HG03460 (cell line): ENCODE measurements at regions not wholly inside any gene's neighbourhood (a gene's known extent, or its start where the extent isn't known, plus 50 kb on each side); places are given as distances from the start of the nearest gene placed in this dataset.
"Not testable (repeated sequence)": the region's sequence is repeated elsewhere in the genome, so short reads cannot be mapped to it uniquely, and the experiment has no call there.

Source experiments
- ATAC-seq: cut with Tn5 transposase; IDR thresholded peaks from one replicate; pipeline ENCODE4 v1.9.1; 2021; ENCODE audit not compliant: unreplicated experiment

- no peak for ATAC-seq
These were observed 119.1 kb downstream of the LRATD1 start for GRCh38 chr2:14751581-14751980.

GRCh38 chr2:14752295-14752694 is 119.8 kb downstream of the LRATD1 start:
- no peak for ATAC-seq

GRCh38 chr2:14756122-14756541 is 123.6 kb downstream of the LRATD1 start:
- ATAC-seq = no peak

GRCh38 chr2:14756981-14757657 is 124.6 kb downstream of the LRATD1 start:
- ATAC-seq = no peak

GRCh38 chr2:14759082-14759481 is 126.6 kb downstream of the LRATD1 start:
- ATAC-seq = no peak

- no peak for ATAC-seq
These were observed 127.7 kb downstream of the LRATD1 start for GRCh38 chr2:14760169-14760568.

GRCh38 chr2:14761118-14761517 is 128.6 kb downstream of the LRATD1 start:
- no peak for ATAC-seq

GRCh38 chr2:14773696-14774095 is 141.2 kb downstream of the LRATD1 start:
- ATAC-seq = no peak

GRCh38 chr2:14774436-14774968 is 142.0 kb downstream of the LRATD1 start:
- ATAC-seq = no peak

GRCh38 chr2:14776216-14776615 is 143.7 kb downstream of the LRATD1 start:
- ATAC-seq = no peak

- ATAC-seq = no peak
These were observed 145.5 kb downstream of the LRATD1 start for GRCh38 chr2:14778015-14778414.

- no peak for ATAC-seq
These were observed 146.7 kb downstream of the LRATD1 start for GRCh38 chr2:14779252-14779651.

GRCh38 chr2:14781142-14781541 is 148.6 kb downstream of the LRATD1 start:
- no peak for ATAC-seq

- not testable (repeated sequence) for ATAC-seq
These were observed 156.3 kb downstream of the LRATD1 start for GRCh38 chr2:14788814-14789213.

GRCh38 chr2:14790041-14790640 is 157.6 kb downstream of the LRATD1 start:
- no peak for ATAC-seq

- ATAC-seq = no peak
These were observed 171.5 kb downstream of the LRATD1 start for GRCh38 chr2:14803994-14804393.

- no peak for ATAC-seq
These were observed 172.4 kb downstream of the LRATD1 start for GRCh38 chr2:14804902-14805301.

- ATAC-seq = no peak
These were observed 174.1 kb downstream of the LRATD1 start for GRCh38 chr2:14806613-14807012.

- ATAC-seq = no peak
These were observed 182.7 kb downstream of the LRATD1 start for GRCh38 chr2:14815201-14815600.

GRCh38 chr2:14816069-14817060 is 183.8 kb downstream of the LRATD1 start:
- no peak for ATAC-seq

GRCh38 chr2:14817848-14818247 is 185.3 kb downstream of the LRATD1 start:
- ATAC-seq = no peak
